ENCODE measurements at regions not wholly inside any gene's neighbourhood (a gene's known extent, or its start where the extent isn't known, plus 50 kb on each side); places are given as distances from the start of the nearest gene placed in this dataset.

GRCh38 chr18:62442391-62442790, 80.4 kb upstream of the ZCCHC2 start:
- TF ChIP-seq SUZ12 (IDR thresholded peaks at IDR 0.05) (no peak), BHLHE40 (IDR thresholded peaks at IDR 0.05; ENCODE audit: borderline replicate concordance) (no peak), ARNT (IDR thresholded peaks at IDR 0.05) (no peak), LEF1 (IDR thresholded peaks at IDR 0.05; ENCODE audit: borderline replicate concordance) (no peak), CTBP1 (IDR thresholded peaks at IDR 0.05; ENCODE audit: borderline replicate concordance) (no peak), ZNF384 (IDR thresholded peaks at IDR 0.05) (no peak), NFRKB (IDR thresholded peaks at IDR 0.05) (no peak), SP1 (IDR thresholded peaks at IDR 0.05) (no peak)
